ENCODE measurements at regions not wholly inside any gene's neighbourhood (a gene's known extent, or its start where the extent isn't known, plus 50 kb on each side); places are given as distances from the start of the nearest gene placed in this dataset.

DNA sequence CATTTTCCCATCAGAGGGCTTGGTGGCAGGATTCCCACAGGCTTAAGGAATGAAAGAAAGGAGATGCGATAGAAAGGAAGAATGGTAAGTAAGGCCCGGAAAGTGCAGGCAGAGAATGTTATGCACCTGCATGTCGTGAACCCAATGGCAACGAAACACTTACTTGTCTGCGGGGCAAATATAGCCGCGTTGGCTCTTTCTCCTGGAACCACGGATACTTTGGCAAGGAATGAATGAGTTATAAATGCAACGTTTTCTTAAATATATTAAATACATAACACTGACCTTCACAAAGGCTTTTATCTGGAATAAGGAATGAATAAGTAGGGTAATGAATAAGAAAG is 192.1 kb downstream of the KATNAL1 start:
- H3K36me3 ChIP-seq (ENCODE audit: control insufficient read depth in 2 of 2, insufficient read depth in 1 of 2, low read length in 2 of 2), result no peaks in the 10 kb centered on the region
- peak overlapping the region; percentile 46 for H3K4me3 ChIP-seq (ENCODE audit: low read depth, low read length)
- TF ChIP-seq, protein P1, sequence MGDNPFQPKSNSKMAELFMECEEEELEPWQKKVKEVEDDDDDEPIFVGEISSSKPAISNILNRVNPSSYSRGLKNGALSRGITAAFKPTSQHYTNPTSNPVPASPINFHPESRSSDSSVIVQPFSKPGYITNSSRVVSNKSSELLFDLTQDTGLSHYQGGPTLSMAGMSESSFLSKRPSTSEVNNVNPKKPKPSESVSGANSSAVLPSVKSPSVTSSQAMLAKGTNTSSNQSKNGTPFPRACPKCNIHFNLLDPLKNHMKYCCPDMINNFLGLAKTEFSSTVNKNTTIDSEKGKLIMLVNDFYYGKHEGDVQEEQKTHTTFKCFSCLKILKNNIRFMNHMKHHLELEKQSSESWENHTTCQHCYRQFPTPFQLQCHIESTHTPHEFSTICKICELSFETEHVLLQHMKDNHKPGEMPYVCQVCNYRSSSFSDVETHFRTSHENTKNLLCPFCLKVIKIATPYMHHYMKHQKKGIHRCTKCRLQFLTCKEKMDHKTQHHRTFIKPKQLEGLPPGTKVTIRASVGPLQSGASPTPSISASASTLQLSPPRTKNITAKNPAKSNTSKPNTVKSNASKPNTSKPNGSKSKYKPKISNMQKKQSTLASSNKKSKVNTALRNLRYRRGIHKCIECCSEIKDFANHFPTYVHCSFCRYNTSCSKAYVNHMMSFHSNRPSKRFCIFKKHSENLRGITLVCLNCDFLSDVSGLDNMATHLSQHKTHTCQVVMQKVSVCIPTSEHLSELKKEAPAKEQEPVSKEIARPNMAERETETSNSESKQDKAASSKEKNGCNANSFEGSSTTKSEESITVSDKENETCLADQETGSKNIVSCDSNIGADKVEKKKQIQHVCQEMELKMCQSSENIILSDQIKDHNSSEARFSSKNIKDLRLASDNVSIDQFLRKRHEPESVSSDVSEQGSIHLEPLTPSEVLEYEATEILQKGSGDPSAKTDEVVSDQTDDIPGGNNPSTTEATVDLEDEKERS (tag by site-specific recombination; IDR thresholded peaks at IDR 0.05), result no peak
- TF ChIP-seq BCL11A (tag by site-specific recombination; IDR thresholded peaks at IDR 0.05; ENCODE audit: low read depth), result no peak
- TF ChIP-seq ZBTB8A (tag by site-specific recombination; IDR thresholded peaks at IDR 0.05), result 0 out of 2 replicates have a peak, but pooled peaks have one; percentile 3
- TF ChIP-seq ZEB2 (tag by site-specific recombination; IDR thresholded peaks at IDR 0.05), result 0 out of 2 replicates have a peak, but pooled peaks have one; percentile 8
- H3K27ac ChIP-seq (ENCODE audit: extremely low read depth, low read depth, low read length), result 0 out of 2 replicates have a peak overlapping the region, but pooled peaks have one; percentile 38
- POLR2A ChIA-PET, result interaction anchor here (0.6 kb wide), 1 partner anchor 60 kb away, joined by 5 read pairs; no protein-coding TSS in a partner anchor
- CTCF ChIA-PET, result interaction anchor here (0.5 to 5.1 kb wide), 18 partner anchors 10 to 931 kb away, joined by 3 to 55 read pairs (median 4); partner anchors contain the start of gene UBL3
- H3K4me1 ChIP-seq (ENCODE audit: control insufficient read depth, insufficient read depth, low read length), result peaks cover 5% of the 10 kb centered on the region; the same call in 1 of the 2 replicates
- no peaks in the 10 kb centered on the region for H3K9me3 ChIP-seq (ENCODE audit: control insufficient read depth, insufficient read depth, low read depth, low read length)

DNA sequence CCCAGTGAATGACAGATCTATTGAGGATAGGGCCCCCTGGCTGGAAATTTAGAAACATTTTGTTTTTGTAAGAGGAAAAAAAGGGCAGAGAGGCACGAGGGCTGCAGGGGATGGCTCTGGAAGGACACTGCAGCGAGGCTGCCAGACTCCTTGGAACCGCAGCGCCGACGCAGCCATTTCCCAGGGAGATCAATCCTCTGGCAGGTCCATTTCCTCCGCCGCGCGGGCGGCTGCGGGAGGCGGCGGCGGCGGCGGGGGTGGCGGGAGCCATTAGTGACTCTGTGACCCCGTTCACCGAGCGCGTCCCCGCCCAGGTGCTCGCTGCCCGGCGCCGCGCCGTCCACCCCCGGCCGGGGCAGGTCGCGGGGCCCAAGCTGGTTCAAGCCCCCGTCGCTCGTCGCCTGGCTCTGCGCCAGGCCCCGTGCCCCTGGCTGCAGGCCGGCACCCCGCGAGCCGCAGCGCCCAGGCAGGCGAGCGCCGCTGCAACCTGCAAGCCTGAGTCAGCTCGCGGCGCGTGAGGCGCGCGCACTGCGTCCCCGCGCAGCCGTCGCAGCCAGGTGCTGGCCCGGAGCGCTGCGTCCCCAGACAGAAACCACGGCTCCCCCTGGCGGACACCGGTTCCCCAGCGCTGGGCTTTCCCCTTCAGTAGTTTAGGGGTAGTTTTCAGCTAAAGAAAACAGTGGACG is 192.6 kb downstream of the KATNAL1 start:
- Histone ChIP-seq H3K4me3 (ENCODE audit: low read depth, low read length) (peak overlapping the region; percentile 46), H3K9me3 (ENCODE audit: control insufficient read depth, insufficient read depth, low read depth, low read length) (no peaks in the 10 kb centered on the region), H3K4me1 (ENCODE audit: control insufficient read depth, insufficient read depth, low read length) (peaks cover 5% of the 10 kb centered on the region; the same call in 1 of the 2 replicates), H3K36me3 (ENCODE audit: control insufficient read depth in 2 of 2, insufficient read depth in 1 of 2, low read length in 2 of 2) (no peaks in the 10 kb centered on the region), H3K27ac (ENCODE audit: extremely low read depth, low read depth, low read length) (peak overlapping the region; percentile 38; the same call in 1 of the 2 replicates)
- POLR2A ChIA-PET, result interaction anchor here (0.6 to 1.5 kb wide), 2 partner anchors 59 to 193 kb away, joined by 3 to 5 read pairs; no protein-coding TSS in a partner anchor
- CTCF ChIA-PET, result interaction anchor here (0.5 to 5.1 kb wide), 27 partner anchors 10 to 930 kb away, joined by 3 to 55 read pairs (median 3); partner anchors contain the start of gene UBL3
- TF ChIP-seq ZNF394 (tag by site-specific recombination; IDR thresholded peaks at IDR 0.05; ENCODE audit: borderline replicate concordance) (no peak), ZNF660 (tag by site-specific recombination; IDR thresholded peaks at IDR 0.05) (peak; percentile 74), PRDM1 (tag by site-specific recombination; IDR thresholded peaks at IDR 0.05) (peak; percentile 89; the same call in 1 of the 2 replicates), ZNF366 (tag by site-specific recombination; conservative IDR thresholded peaks at IDR 0.05) (no peak), ZNF654 (tag by site-specific recombination; IDR thresholded peaks at IDR 0.05; ENCODE audit: low read depth) (peak; percentile 22; the same call in 1 of the 2 replicates), ZFHX2 (tag by site-specific recombination; conservative IDR thresholded peaks at IDR 0.05) (peak; percentile 81), ZNF792 (tag by site-specific recombination; IDR thresholded peaks at IDR 0.05) (no peak), IKZF3 (tag by site-specific recombination; IDR thresholded peaks at IDR 0.05) (0 out of 2 replicates have a peak, but pooled peaks have one; percentile 21), ZNF670 (tag by site-specific recombination; IDR thresholded peaks at IDR 0.05; ENCODE audit: low read depth) (no peak), ZNF354C (tag by site-specific recombination; IDR thresholded peaks at IDR 0.05; ENCODE audit: borderline replicate concordance, low read depth) (no peak), ZNF140 (tag by site-specific recombination; IDR thresholded peaks at IDR 0.05) (no peak), ZBTB48 (tag by site-specific recombination; IDR thresholded peaks at IDR 0.05) (peak; percentile 89), ZNF621 (tag by site-specific recombination; IDR thresholded peaks at IDR 0.05) (no peak)
- TF ChIP-seq, protein P2, sequence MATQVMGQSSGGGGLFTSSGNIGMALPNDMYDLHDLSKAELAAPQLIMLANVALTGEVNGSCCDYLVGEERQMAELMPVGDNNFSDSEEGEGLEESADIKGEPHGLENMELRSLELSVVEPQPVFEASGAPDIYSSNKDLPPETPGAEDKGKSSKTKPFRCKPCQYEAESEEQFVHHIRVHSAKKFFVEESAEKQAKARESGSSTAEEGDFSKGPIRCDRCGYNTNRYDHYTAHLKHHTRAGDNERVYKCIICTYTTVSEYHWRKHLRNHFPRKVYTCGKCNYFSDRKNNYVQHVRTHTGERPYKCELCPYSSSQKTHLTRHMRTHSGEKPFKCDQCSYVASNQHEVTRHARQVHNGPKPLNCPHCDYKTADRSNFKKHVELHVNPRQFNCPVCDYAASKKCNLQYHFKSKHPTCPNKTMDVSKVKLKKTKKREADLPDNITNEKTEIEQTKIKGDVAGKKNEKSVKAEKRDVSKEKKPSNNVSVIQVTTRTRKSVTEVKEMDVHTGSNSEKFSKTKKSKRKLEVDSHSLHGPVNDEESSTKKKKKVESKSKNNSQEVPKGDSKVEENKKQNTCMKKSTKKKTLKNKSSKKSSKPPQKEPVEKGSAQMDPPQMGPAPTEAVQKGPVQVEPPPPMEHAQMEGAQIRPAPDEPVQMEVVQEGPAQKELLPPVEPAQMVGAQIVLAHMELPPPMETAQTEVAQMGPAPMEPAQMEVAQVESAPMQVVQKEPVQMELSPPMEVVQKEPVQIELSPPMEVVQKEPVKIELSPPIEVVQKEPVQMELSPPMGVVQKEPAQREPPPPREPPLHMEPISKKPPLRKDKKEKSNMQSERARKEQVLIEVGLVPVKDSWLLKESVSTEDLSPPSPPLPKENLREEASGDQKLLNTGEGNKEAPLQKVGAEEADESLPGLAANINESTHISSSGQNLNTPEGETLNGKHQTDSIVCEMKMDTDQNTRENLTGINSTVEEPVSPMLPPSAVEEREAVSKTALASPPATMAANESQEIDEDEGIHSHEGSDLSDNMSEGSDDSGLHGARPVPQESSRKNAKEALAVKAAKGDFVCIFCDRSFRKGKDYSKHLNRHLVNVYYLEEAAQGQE (tag by site-specific recombination; IDR thresholded peaks at IDR 0.05), result no peak
- TF ChIP-seq, protein P3, sequence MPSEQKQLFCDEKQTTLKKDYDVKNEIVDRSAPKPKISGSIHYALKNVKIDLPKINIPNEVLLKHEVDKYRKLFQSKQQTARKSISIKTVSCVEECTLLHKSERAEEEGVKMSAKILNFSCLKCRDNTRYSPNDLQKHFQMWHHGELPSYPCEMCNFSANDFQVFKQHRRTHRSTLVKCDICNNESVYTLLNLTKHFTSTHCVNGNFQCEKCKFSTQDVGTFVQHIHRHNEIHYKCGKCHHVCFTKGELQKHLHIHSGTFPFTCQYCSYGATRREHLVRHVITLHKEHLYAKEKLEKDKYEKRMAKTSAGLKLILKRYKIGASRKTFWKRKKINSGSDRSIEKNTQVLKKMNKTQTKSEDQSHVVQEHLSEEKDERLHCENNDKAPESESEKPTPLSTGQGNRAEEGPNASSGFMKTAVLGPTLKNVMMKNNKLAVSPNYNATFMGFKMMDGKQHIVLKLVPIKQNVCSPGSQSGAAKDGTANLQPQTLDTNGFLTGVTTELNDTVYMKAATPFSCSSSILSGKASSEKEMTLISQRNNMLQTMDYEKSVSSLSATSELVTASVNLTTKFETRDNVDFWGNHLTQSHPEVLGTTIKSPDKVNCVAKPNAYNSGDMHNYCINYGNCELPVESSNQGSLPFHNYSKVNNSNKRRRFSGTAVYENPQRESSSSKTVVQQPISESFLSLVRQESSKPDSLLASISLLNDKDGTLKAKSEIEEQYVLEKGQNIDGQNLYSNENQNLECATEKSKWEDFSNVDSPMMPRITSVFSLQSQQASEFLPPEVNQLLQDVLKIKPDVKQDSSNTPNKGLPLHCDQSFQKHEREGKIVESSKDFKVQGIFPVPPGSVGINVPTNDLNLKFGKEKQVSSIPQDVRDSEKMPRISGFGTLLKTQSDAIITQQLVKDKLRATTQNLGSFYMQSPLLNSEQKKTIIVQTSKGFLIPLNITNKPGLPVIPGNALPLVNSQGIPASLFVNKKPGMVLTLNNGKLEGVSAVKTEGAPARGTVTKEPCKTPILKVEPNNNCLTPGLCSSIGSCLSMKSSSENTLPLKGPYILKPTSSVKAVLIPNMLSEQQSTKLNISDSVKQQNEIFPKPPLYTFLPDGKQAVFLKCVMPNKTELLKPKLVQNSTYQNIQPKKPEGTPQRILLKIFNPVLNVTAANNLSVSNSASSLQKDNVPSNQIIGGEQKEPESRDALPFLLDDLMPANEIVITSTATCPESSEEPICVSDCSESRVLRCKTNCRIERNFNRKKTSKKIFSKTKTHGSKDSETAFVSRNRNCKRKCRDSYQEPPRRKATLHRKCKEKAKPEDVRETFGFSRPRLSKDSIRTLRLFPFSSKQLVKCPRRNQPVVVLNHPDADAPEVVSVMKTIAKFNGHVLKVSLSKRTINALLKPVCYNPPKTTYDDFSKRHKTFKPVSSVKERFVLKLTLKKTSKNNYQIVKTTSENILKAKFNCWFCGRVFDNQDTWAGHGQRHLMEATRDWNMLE (tag by site-specific recombination; conservative IDR thresholded peaks at IDR 0.05; ENCODE audit: low read depth), result no peak
- TF ChIP-seq, protein P4, sequence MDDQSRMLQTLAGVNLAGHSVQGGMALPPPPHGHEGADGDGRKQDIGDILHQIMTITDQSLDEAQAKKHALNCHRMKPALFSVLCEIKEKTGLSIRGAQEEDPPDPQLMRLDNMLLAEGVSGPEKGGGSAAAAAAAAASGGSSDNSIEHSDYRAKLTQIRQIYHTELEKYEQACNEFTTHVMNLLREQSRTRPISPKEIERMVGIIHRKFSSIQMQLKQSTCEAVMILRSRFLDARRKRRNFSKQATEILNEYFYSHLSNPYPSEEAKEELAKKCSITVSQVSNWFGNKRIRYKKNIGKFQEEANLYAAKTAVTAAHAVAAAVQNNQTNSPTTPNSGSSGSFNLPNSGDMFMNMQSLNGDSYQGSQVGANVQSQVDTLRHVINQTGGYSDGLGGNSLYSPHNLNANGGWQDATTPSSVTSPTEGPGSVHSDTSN (CRISPR knock-in tag; IDR thresholded peaks at IDR 0.05), result peak; percentile 57; the same call in 1 of the 2 replicates
